GM19238 (cell line): ENCODE measurements at regions not wholly inside any gene's neighbourhood (a gene's known extent, or its start where the extent isn't known, plus 50 kb on each side); places are given as distances from the start of the nearest gene placed in this dataset.

ENCODE experiments used
- DNase-seq: peaks from one replicate; pipeline ENCODE4 v3.0.0; 2011; ENCODE audit warnings: low spot score; ENCODE audit not compliant: insufficient read length

DNA sequence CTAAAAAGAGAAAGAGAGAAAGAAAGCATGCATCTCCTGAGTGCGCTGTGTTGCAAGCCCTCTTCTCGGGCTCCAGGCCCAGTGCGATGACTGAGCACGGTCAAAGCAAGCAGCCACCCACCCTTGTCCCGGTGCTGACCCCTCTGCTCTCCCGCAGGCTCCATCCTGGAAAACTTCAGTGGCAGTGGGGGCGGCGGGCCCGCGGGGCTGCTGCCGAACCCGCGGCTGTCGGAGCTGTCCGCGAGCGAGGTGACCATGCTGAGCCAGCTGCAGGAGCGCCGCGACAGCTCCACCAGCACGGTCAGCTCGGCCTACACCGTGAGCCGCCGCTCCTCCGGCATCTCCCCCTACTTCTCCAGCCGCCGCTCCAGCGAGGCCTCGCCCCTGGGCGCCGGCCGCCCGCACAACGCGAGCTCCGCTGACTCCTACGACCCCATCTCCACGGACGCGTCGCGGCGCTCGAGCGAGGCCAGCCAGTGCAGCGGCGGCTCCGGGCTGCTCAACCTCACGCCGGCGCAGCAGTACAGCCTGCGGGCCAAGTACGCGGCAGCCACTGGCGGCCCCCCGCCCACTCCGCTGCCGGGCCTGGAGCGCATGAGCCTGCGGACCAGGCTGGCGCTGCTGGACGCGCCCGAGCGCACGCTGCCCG, 252.5 kb downstream of the GLI2 start:
- DNase-seq = no peak

DNA sequence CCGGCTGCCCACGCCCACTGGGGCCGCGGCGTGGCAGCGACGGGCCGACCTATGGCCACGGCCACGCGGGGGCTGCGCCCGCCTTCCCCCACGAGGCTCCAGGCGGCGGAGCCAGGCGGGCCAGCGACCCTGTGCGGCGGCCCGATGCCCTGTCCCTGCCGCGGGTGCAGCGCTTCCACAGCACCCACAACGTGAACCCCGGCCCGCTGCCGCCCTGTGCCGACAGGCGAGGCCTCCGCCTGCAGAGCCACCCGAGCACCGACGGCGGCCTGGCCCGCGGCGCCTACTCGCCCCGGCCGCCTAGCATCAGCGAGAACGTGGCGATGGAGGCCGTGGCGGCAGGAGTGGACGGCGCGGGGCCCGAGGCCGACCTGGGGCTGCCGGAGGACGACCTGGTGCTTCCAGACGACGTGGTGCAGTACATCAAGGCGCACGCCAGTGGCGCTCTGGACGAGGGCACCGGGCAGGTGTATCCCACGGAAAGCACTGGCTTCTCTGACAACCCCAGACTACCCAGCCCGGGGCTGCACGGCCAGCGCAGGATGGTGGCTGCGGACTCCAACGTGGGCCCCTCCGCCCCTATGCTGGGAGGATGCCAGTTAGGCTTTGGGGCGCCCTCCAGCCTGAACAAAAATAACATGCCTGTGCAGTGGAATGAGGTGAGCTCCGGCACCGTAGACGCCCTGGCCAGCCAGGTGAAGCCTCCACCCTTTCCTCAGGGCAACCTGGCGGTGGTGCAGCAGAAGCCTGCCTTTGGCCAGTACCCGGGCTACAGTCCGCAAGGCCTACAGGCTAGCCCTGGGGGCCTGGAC, 253.2 kb downstream of the GLI2 start:
- no peak for DNase-seq

DNA sequence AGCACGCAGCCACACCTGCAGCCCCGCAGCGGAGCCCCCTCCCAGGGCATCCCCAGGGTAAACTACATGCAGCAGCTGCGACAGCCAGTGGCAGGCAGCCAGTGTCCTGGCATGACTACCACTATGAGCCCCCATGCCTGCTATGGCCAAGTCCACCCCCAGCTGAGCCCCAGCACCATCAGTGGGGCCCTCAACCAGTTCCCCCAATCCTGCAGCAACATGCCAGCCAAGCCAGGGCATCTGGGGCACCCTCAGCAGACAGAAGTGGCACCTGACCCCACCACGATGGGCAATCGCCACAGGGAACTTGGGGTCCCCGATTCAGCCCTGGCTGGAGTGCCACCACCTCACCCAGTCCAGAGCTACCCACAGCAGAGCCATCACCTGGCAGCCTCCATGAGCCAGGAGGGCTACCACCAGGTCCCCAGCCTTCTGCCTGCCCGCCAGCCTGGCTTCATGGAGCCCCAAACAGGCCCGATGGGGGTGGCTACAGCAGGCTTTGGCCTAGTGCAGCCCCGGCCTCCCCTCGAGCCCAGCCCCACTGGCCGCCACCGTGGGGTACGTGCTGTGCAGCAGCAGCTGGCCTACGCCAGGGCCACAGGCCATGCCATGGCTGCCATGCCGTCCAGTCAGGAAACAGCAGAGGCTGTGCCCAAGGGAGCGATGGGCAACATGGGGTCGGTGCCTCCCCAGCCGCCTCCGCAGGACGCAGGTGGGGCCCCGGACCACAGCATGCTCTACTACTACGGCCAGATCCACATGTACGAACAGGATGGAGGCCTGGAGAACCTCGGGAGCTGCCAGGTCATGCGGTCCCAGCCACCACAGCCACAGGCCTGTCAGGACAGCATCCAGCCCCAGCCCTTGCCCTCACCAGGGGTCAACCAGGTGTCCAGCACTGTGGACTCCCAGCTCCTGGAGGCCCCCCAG, 254.1 kb downstream of the GLI2 start:
- DNase-seq = no peak

DNA sequence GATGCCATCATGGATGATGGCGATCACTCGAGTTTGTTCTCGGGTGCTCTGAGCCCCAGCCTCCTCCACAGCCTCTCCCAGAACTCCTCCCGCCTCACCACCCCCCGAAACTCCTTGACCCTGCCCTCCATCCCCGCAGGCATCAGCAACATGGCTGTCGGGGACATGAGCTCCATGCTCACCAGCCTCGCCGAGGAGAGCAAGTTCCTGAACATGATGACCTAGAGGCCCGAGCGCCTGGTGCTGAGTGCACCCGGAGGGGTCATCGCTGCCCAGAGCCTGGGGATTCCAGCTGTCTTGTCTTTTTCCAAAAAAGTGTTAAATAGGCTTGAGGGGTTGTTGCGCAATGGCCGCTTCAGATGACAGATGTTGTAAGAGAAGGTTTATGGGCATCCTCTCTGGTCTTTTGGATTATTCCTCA, 254.8 kb downstream of the GLI2 start:
- no peak for DNase-seq

DNA sequence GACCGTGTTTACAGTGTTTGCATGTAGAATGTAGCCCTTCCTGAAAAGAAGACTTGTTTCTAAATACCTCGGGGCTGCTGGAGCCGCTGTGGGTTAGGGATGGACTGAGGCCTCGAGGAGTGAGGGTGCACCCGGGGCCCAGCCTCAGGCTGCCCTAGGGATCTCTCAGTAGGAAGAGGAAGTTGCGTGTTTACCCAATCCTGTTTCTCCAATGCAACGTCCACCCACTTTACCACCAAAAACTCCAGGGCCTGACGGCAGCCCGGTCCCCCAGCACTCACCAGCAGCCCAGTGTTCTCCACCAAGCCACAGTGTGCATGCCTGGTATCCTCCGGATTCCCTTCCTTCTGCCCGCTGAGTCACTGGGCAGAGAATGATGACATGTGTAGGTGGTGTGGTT, 255.8 kb downstream of the GLI2 start:
- DNase-seq = no peak

DNA sequence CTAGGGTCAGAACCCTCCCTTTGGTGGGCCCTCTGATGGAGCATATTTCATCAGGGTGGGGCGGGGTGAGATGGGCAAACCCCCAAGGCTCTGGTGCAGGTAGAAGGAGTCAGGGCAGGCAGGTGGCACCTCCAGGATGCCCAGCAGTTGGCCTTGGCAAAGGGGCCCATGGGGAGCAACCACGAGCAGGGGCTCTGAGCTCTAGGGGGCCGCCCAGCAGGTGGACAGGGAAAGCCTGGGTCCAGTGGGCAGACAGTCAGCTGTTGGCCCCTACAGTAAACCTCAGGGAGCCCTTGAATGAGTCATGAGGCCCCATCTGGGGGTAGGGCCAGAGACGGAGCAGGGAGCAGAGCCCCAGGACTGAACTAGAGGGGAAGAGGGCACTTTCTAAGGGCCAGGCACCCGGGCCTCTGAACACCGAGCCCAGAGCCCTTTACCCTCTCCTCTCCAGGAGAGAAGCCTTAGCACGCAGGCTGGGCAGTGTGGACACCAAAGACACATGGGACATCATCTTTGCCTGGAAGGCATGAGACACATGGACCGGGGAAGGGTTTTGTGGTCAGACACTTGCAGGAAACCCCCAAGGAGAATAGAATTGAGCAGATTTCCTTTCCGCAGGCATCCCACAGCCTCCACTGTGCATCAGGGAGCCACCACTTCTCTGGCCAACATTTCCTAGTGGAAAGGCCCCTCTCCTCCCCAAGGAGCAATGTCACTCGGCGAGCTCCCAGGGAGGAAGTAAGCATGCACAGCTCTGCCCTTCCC, 257.3 kb downstream of the GLI2 start:
- DNase-seq = no peak

DNA sequence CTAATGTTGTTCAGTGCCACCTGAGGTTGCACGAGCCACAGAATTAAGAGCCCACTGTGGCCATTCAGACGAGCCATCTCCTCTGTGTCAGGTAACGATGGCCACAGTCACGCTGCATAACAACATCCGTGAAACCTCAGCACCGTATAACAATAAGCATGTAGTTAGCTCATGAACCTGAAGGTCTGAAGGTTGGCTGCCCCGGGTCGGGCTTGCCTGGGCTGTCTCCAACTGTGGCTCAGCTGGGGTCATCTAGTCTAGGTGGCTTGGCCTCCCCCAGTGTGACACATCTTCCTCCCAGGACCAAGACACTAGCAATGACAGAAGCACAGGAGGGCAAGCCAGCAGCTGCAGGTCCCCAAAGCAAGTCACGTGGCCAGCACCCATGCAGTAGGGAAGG, 258.0 kb downstream of the GLI2 start:
- no peak for DNase-seq

DNA sequence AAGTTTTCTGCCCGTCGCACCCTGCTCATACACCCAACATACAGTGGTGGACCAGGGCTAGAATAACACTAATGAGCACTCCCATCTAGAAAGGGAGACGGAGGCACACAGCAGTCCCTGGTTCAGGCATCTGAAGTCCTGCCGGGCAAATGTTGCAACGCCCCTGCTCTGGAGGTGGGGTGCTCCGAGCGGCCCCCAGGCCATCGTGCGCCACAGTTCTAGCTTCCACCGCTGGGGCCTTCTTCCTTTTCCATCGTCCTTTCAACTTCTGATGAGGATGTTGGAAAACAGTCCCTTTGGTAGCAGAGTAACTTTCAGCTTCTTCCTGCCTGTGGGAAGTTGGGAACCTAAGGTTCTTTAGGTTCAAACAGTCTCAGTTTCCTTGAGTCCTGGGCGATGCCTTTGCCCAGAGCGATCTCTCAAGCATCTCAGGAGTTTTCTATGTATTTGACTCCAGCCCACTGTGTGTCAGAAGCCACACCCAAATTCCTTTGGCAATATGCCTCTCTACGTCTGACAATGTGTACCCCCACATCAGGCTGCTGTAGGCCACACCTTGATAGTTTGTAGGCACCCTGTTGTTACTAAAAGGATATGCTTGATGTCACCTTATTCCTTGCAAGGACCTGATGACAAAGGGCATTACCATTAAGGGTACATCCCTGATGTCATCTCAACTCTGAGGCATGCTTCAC, 258.8 kb downstream of the GLI2 start:
- DNase-seq = no peak

DNA sequence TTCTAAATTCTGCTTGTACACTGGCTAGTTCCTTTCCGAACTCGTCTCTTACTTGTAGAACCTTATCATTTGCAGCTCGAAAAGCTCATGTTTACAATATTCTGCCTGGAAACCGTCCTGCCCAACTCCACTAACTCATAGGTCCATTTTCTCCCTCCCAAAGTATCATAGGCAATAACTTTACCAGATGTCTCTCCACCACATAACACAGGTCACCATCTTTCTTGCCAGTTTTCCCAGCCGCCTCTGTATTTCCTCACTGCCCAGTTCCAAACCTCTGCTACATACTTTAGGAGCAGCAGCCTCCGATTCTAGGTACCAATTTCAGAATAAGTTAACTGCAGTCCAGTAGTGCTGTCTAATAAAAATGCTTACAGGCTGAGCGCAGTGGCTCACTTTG, 259.5 kb downstream of the GLI2 start:
- DNase-seq = no peak

DNA sequence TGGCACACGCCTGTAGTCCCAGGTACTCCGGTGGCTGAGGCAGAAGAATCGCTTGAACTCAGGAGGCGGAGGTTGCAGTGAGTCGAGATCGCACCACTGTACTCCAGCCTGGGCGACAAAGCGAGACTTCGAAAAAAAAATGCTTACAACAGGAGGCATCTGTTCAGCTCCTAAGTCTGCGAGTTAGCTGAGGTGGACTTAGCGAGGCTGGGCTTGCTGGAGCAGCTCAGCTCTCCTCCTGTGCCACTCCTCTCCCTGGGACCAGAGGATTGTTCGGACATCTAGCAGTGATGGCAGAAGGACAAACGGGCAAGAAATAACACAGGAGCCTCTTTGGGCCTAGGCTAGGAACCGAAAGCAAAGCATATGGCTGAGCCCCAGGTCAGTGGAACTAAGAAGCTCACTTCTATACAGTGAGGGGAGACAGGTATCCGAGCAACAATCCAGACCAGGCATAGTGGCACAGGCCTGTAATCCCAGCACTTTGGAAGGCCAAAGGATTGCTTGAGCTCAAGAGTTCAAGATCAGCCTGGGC, 260.1 kb downstream of the GLI2 start:
- DNase-seq = no peak

DNA sequence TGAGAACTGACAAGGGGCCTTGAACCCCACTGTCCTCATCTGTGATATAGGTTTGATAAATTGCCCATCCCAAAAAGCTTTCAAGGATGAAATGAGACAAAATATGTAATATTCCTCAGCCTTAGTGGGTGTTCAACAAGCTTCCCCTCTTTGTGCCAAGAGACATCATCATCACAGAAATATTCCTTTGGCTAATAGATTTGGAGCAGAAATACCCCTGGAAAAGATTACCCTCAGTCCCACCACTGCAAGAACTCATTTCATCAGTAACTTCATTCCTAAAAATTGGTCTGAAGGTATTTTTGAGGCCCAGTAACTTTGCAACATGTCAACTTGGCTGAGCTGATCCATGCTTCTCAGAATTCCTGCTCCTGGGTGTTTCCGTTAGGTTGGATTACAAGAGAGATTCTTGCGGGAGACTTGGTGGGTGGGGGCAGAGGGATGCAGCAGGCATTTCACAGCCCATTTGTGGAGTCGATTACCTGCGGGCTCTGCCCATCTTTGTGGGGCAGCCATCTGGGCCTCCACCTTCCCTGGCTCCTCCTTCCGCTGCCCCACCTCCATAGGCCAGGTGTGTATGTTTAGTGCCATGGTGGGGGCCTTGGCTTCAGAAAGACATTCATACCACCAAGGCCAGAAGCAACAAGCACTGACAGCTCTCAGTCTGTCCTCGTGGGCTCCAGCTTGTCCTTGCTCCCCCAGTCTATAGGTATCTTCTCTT, 263.9 kb downstream of the GLI2 start:
- DNase-seq = no peak

DNA sequence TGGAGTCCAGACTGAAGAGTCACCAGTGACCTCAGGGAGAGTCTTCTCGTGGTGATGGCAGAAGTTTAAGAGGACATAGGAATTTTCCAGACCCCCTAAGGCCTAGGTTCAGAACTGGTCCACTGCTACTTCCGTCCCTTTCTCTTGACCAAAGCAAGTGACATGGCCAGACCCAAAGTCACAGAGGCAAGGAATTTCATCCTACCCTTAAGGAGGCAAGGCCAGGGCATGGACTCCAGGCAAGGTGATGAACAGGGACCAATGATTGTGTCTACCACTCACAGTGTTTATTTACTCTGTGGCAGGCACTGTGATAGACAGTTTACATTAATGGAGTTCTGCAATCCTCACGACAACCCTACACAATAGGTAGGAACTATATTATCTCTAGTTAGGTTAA, 265.1 kb downstream of the GLI2 start:
- DNase-seq = no peak

DNA sequence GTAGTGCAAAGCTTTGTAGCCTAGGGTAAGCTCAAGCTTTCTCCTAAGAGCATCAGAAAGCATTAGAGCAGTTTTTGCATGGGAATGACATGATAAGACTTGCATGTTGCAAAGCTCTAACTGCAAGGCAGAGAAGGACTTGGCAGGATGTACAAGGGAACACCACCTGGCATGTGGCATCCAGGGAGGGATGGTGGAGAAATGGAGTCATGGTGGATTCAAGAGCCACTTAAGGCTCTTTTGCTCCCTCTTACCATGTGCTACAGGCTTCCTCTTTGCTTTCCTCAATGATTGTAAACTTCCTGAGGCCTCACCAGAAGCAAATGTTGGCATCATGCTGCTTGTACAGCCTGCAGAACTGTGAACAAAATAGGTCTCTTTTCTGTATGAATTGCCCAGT, 266.0 kb downstream of the GLI2 start:
- no peak for DNase-seq

DNA sequence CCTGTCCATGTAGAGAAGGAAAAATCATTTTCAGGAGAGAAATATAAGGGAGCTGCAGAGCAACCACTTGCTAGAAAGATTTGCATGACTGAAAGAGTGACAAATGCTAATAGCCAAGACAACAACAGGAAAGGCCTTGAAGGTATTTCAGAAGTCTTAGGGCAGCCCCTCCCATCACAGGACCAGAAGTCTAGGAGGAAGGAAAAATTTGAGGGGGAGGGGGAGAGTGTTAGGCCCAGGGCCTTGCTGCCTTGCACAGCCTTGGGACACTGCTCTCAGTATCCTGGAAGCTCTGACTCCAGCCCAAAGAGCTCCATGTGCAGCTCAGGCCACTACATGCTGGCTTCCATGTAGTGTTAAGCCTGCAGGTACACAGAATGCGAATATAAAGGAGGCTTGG, 266.9 kb downstream of the GLI2 start:
- DNase-seq = no peak

DNA sequence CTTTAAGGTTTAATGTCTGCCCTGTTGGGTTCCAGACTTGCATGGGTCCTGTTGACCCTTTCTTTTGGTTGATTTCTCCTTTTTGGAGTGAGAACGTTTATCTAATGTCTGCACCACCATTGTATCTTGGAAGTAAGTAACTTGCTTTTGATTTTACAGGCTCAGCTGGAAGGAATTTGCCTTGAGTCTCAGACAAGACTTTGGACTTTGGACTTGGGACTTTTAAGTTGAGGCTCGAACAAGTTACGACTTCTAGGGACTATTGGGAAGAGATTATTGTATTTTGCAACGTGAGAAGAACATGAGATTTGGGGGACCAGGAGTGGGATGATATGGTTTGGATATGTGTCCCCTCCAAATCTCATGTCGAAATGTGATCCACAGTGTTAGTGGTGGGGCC, 267.7 kb downstream of the GLI2 start:
- DNase-seq = no peak

DNA sequence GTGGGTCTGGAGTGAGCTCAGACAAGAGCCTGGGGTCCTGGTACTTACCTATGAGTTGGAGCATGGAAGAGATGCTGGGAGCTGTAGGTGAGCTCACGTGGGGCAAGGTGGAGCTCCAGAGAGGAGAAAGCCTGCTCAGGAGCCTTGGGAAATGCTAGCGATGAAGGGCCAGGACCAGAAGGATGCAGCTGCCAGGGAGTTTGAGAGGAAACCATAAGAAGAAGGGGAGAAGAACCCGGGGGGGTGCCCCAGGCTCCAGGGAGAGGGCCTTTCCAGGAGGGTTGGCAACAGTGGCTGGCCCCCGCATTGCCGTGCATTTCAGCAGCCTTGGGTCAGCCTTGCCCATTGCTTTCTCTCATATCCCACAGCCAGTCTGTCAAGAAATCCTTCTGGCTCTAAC, 268.7 kb downstream of the GLI2 start:
- no peak for DNase-seq

DNA sequence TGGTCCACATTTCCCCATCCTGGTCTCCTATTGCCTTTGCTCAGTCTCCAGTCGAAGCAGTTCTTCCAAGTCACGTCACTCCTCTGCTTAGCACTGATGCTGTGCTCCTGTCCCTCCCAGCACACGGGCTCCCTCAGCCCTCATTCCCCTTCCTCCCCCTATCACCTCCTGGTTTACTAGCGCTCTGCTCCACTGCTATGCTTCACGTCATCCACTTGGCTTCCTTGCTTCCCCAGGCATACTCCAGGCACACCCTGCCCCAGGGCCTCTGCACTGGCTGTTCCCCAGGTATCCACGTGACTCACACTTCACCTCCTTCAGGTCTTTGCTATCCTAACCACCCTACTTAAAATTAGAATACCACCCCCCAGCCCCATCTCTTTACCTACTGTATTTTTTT, 269.3 kb downstream of the GLI2 start:
- DNase-seq = no peak

DNA sequence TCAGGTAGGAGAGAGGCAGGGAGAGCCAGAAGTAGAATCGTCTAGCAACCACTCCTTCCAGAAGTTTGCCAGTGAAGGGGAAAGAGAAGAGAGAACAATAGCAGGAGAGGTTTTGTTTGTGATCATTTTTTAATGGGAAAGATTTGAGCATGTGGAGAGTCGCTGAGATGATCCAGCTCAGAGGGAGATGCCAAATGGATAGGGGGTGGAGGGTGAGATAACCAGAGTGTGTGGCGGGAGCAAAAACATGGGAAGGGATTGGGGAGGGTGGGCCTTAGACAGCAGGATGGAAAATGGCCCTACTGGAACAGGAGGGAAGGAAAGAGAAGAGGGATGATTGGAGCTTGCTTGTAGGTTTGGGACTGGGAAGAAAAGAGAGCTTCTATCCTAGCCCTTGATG, 269.8 kb downstream of the GLI2 start:
- DNase-seq = no peak

DNA sequence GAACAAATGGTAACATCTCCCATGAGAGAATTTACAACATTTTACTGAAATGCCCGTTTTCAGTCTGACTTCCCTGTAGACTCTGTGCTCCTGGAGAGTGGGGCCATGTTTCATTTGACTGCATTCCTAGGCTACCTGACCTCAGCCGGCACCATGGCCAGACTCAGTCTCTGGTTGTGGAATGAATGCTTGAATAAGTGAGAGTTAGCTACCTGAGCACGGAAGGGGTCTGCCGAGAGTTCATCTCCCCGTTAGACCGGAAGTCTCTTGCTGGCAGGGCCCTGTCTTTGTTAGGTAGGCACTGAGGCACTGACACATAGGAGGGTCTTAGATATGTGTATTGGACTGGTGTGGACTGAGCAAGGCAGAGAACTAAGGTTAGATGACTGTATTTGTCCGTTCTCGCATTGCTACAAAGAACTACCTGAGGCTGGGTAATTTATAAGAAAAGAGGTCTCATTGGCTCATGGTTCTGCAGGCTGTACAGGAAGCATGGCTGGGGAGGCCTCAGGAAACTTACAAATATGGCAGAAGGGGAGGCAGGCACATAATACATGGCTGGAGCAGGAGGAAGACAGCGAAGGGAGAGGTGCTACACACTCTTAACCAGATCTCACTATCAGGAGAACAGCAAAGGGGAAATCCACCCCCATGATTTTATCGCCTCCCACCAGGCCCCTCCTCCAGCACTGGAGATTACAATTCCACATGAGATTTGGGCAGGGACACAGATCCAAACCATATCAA, 271.2 kb downstream of the GLI2 start:
- no peak for DNase-seq
